PC-9 (cell line): ENCODE measurements at regions not wholly inside any gene's neighbourhood (a gene's known extent, or its start where the extent isn't known, plus 50 kb on each side); places are given as distances from the start of the nearest gene placed in this dataset.

Experiments used
- CTCF ChIP-seq: fragments of 200-600 bp; sonication (generic); conservative IDR thresholded peaks from 2 replicates; pipeline ENCODE4 v1.6.1; 2017; ENCODE audit warnings: mixed run types, antibody characterized with exemption, mild to moderate bottlenecking, moderate library complexity
- EZH2 ChIP-seq: fragments of 200-600 bp; sonication (generic); IDR thresholded peaks from 2 replicates; pipeline ENCODE4 v1.8.0; 2017; ENCODE audit warnings: antibody characterized with exemption, low read depth

DNA sequence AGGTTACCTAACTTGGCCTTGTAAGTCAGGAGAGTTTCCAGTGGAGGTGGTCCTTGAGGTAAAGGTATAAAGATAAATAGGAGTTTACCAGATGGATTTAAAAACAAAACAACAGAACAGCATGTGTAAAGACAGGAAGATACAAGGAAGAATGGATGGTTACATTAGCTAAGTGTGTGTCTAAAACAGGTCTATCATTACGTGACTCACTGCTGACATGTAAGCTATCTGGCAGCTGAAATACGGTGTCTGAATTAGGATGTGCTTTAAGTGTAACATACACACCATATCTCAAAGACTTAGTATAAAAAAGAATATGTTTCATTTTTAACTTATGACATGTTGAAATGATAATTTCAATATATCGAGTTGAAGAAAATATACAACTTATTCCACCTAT is 405.1 kb upstream of the ADAMTSL1 start:
- TF ChIP-seq CTCF (no peak), EZH2 (no peak)
